Stomach (tissue), 8 donors: ENCODE measurements at regions not wholly inside any gene's neighbourhood (a gene's known extent, or its start where the extent isn't known, plus 50 kb on each side); places are given as distances from the start of the nearest gene placed in this dataset.

ENCODE experiments used
- DNase-seq, 2 donors: peaks; one replicate each; pipeline versions ENCODE4 v3.0.0 to v3.0.0-alpha.2; 2013 to 2019
- H3K27ac ChIP-seq, 5 donors: fragments of 200-600 bp in 4 of 5; sonication (generic) in 4 of 5; one replicate each; pipeline ENCODE4 v1.5.1; 2013 to 2019; ENCODE audit warnings: mild to moderate bottlenecking in 1 of 5, moderate library complexity in 1 of 5
- H3K27me3 ChIP-seq, 3 donors: fragments of 200-600 bp; sonication (generic); one replicate each; pipeline ENCODE4 v1.5.1; 2017 to 2019; ENCODE audit warnings: mixed run types in 1 of 3
- H3K36me3 ChIP-seq, 4 donors: fragments of 200-600 bp; sonication (generic); 1 replicate in 3 of 4; 2 replicates in 1 of 4; pipeline ENCODE4 v1.5.1; 2016 to 2019
- H3K4me1 ChIP-seq, 4 donors: fragments of 200-600 bp; sonication (generic); one replicate each; pipeline ENCODE4 v1.5.1; 2016 to 2019
- H3K4me3 ChIP-seq, 4 donors: fragments of 200-600 bp; sonication (generic) in 3 of 4; one replicate each; pipeline ENCODE4 v1.5.1; 2016 to 2019; ENCODE audit warnings: mild to moderate bottlenecking in 1 of 4
- H3K9me3 ChIP-seq, 4 donors: fragments of 200-600 bp; sonication (generic); one replicate each; pipeline ENCODE4 v1.5.1; 2016 to 2019
- EP300 ChIP-seq: sonication (generic); formaldehyde crosslinking; IDR thresholded peaks from one replicate; pipeline ENCODE4 v1.6.1; 2017; ENCODE audit warnings: antibody characterized with exemption
- POLR2A ChIP-seq, 4 donors: fragments of 450-650 bp; IDR thresholded peaks; one replicate each; pipeline ENCODE4 v1.6.1; 2016; ENCODE audit warnings: antibody characterized with exemption in 4 of 4, control low read depth in 2 of 4, mild to moderate bottlenecking in 1 of 4, moderate library complexity in 1 of 4
- POLR2AphosphoS5 ChIP-seq, 3 donors: sonication (generic); formaldehyde crosslinking; IDR thresholded peaks; one replicate each; pipeline ENCODE4 v1.6.1; 2016; ENCODE audit warnings: antibody characterized with exemption in 3 of 3
- WGBS, 5 donors: extraction: QIAGEN DNeasy Blood & Tissue Kit in 3 of 5; methylation state at CpG; one replicate each; pipeline versions ENCODE4 v1.1.5 to v1.1.7; 2013 to 2018; 5-methylcytosine and 5-hydroxymethylcytosine counted together
- intact Hi-C: fragments of 100-400 bp; cut with DNase I; formaldehyde crosslinking; loops from one replicate; pipeline ENCODE4 v1.15.1; 2023; ENCODE audit warnings: low total_unique reads
- TF ChIP-seq, protein P1 (sequence below), 7 experiments: fragments of 450-650 bp in 4 of 7; fragments of 200-600 bp in 3 of 7; sonication (generic) in 3 of 7; IDR thresholded peaks; one replicate each; pipeline ENCODE4 v1.5.1; 2016 to 2019; ENCODE audit warnings: antibody characterized with exemption in 7 of 7, control low read depth in 2 of 7, mild to moderate bottlenecking in 1 of 7
- donor health status: healthy with polysubstance abuse.
- donor health status: Bipolar disorder and iron deficiency.
- donor health status: healthy.

DNA sequence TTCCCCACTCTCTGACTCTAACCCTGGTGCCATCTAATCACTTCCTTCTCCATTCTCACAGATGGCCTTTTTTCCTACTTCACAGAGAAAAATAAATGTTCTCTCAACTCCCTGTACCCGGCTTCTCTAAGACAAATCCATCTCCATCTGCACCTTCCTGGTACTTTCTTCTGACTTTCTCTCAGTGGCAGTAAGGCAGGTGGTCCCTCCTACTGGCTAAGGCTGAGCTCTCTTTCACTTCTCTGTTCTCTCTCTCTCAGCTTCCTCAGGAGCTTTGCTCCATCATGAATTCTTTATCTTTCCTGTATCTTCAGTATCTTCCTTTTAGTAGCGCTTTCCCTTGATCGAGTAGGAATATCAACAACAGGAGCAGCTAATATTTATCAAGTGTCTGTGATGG is 421.6 kb downstream of the TMEM135 start:
- Histone ChIP-seq H3K36me3 (no peaks in the 10 kb centered on the region), H3K4me1 (no peaks in the 10 kb centered on the region), H3K27ac (no peak overlapping the region), H3K27me3 (no peaks in the 10 kb centered on the region), H3K9me3 (no peaks in the 10 kb centered on the region), H3K4me3 (no peak overlapping the region)
- WGBS, 5 donors: 78 to 88% (median 83%) methylated on average over 3 of the region's 3 CpGs
- no peak for DNase-seq
- TF ChIP-seq POLR2AphosphoS5 (IDR thresholded peaks at IDR 0.05) (no peak), EP300 (no peak), POLR2A (IDR thresholded peaks at IDR 0.05) (no peak)
- TF ChIP-seq, protein P1, sequence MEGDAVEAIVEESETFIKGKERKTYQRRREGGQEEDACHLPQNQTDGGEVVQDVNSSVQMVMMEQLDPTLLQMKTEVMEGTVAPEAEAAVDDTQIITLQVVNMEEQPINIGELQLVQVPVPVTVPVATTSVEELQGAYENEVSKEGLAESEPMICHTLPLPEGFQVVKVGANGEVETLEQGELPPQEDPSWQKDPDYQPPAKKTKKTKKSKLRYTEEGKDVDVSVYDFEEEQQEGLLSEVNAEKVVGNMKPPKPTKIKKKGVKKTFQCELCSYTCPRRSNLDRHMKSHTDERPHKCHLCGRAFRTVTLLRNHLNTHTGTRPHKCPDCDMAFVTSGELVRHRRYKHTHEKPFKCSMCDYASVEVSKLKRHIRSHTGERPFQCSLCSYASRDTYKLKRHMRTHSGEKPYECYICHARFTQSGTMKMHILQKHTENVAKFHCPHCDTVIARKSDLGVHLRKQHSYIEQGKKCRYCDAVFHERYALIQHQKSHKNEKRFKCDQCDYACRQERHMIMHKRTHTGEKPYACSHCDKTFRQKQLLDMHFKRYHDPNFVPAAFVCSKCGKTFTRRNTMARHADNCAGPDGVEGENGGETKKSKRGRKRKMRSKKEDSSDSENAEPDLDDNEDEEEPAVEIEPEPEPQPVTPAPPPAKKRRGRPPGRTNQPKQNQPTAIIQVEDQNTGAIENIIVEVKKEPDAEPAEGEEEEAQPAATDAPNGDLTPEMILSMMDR (IDR thresholded peaks at IDR 0.05): no peak
- intact Hi-C loops: no loop called here

DNA sequence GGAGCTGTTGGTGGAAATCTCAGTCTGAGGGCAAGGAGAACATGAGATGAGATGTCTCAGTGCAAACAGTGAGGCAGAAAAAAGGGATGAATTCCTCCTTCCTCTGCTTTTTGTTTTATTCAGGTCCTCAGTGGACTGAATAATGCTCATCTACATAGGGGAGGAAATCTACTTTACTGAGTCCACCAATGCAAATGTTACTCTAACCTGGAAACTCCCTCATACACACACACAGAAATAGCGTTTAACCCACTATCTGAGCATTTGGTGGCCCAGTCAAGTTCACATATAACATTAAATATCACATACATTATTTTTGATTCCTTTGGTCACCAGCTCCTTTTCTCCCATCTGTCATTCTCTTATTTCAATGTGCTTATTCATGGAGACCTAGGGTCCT is 418.8 kb downstream of the TMEM135 start:
- Histone ChIP-seq H3K4me3 (no peak overlapping the region), H3K9me3 (no peaks in the 10 kb centered on the region), H3K27ac (no peak overlapping the region), H3K36me3 (no peaks in the 10 kb centered on the region), H3K27me3 (no peaks in the 10 kb centered on the region), H3K4me1 (no peaks in the 10 kb centered on the region)
- intact Hi-C loops: no loop called here
- no peak for DNase-seq
- TF ChIP-seq, protein P1 (IDR thresholded peaks at IDR 0.05): no peak
- TF ChIP-seq POLR2A (IDR thresholded peaks at IDR 0.05) (no peak), POLR2AphosphoS5 (IDR thresholded peaks at IDR 0.05) (no peak), EP300 (no peak)
- 81 to 100% (median 94%) methylated on average over 1 of the region's 1 CpG for WGBS, 5 donors

DNA sequence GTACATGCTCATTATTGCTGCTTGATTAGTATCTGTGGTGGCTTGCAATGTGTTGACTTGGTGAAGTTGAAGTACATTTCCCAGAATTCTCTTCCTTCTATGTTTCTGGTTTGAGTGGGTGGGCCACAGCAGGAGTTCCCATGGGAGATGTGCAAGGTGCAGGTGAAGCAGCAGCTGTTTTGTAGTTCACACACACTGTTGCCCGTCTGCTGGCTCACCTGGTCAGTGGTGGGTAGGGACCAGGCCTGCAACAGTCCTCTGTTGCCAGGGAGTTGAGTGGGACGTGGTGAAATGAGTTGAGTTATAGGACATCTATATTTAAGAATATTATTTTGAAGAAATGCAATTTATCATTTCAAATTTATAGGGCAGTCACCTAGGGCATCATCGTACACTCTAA is 417.4 kb downstream of the TMEM135 start:
- Histone ChIP-seq H3K36me3 (no peaks in the 10 kb centered on the region), H3K4me1 (no peaks in the 10 kb centered on the region), H3K27ac (no peak overlapping the region), H3K9me3 (no peaks in the 10 kb centered on the region), H3K4me3 (no peak overlapping the region), H3K27me3 (no peaks in the 10 kb centered on the region)
- intact Hi-C loops: no loop called here
- DNase-seq: no peak
- TF ChIP-seq POLR2A (IDR thresholded peaks at IDR 0.05) (no peak), POLR2AphosphoS5 (IDR thresholded peaks at IDR 0.05) (no peak), EP300 (no peak)
- TF ChIP-seq, protein P1 (IDR thresholded peaks at IDR 0.05): no peak
- WGBS, 5 donors: 80 to 86% (median 85%) methylated on average over 2 to 3 of the region's 3 CpGs

DNA sequence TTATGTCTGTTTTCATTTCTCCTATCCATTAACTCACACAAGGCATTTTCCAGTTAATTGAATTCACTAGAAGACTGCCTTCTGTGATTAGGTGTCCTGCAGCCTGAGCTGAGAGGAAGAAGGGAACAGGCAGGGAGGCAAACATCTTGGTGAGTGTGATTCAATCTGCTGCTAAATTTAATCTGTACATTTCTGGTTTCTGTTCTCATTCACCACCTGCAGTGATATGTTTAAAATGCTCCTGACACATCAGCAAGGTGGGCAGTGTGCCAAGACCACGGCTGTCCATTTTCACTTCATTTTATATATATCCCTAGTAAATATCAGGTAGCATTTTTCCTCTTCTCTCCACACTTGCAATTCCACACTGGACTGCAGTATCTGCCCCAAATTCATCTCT is 416.5 kb downstream of the TMEM135 start:
- intact Hi-C loops: no loop called here
- 0 to 7% (median 4%) methylated on average over 1 of the region's 1 CpG for WGBS, 5 donors
- H3K27me3 ChIP-seq: no peaks in the 10 kb centered on the region
- TF ChIP-seq, protein P1 (IDR thresholded peaks at IDR 0.05): no peak
- no peaks in the 10 kb centered on the region for H3K36me3 ChIP-seq
- no peaks in the 10 kb centered on the region for H3K4me1 ChIP-seq
- no peak overlapping the region for H3K27ac ChIP-seq
- H3K4me3 ChIP-seq: no peak overlapping the region
- DNase-seq: peak; percentile 22 to 38
- no peaks in the 10 kb centered on the region for H3K9me3 ChIP-seq
